ENCODE measurements at regions not wholly inside any gene's neighbourhood (a gene's known extent, or its start where the extent isn't known, plus 50 kb on each side); places are given as distances from the start of the nearest gene placed in this dataset.
A peak's percentile ranks its signal among the peaks of the same experiment; 100 is the strongest.
"Not testable (repeated sequence)": the region's sequence is repeated elsewhere in the genome, so short reads cannot be mapped to it uniquely, and the experiment has no call there.

DNA sequence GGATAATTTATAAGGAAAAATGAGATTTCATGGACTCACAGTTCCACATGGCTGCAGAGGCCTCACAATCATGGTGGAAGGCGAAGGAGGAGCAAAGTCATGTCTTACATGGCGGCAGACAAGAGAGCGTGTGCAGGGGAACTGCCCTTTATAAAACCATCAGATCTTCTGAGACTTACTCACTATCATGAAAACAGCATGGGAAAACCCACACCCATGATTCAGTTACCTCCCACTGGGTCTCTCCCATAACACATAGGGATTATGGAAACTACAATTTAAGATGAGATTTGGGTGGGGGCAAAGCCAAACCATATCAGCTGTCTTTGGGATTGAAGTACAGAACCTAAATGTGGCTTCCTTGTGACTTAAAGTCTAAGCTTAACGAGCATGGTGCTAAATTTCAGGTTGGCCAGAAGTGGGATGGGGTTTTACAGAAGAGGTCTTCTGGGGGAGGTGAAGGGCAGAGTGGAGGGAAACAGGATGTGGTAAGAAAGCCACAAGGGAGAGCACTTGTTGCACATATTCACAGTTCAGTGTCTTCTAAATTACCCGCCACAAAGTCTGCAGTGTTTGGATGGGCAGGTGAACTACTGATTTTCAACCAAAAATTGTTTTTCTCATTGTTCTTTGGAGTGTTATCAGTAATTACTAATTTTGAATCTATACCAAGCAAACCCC lies 49.7 kb upstream of the ARL17B start:
- H2AFZ ChIP-seq (ENCODE audit: control insufficient read depth, low read depth, low read length); H3K4me3 ChIP-seq; RAD21 ChIA-PET (ENCODE audit: unreplicated experiment); DNase-seq (ENCODE audit: low read depth, low spot score); H3K27me3 ChIP-seq (replicated peaks in 1 of 2; ENCODE audit: control insufficient read depth in 2 of 2, insufficient read depth in 2 of 2, low read length in 1 of 2); H3K27ac ChIP-seq (ENCODE audit: control insufficient read depth, insufficient read depth); POLR2A ChIA-PET; H3K9me3 ChIP-seq (replicated peaks; ENCODE audit: control insufficient read depth, insufficient read depth, low read length); FAIRE-seq; BruUV-seq (replicated peaks); H3K79me2 ChIP-seq (ENCODE audit: control insufficient read depth, insufficient read depth, low read length); intact Hi-C loops (cut with micrococcal nuclease; ENCODE audit: unreplicated experiment); CTCF ChIA-PET; H3K4me1 ChIP-seq (ENCODE audit: control insufficient read depth, insufficient read depth, low read length); in situ Hi-C loops (cut with MboI); H4K20me1 ChIP-seq (ENCODE audit: control insufficient read depth, insufficient read depth); SMC1A ChIA-PET (ENCODE audit: uncharacterized antibody, unreplicated experiment); H3K4me2 ChIP-seq (ENCODE audit: control insufficient read depth, insufficient read depth); H3K36me3 ChIP-seq (ENCODE audit: control insufficient read depth in 2 of 2, insufficient read depth in 2 of 2, low read length in 1 of 2); H3K9ac ChIP-seq (ENCODE audit: control insufficient read depth, insufficient read depth, low read length): not testable (repeated sequence)
- peak; percentile 56; the same call in 2 of the 3 replicates for ATAC-seq
- whole genome bisulfite sequencing (ENCODE audit: insufficient coverage, insufficient replicate concordance, low lambda C conversion rate, missing lambda C conversion rate), result no CpG with 5 or more reads among the region's 5 CpGs
